Peyer's patch (tissue), 4 donors: ENCODE measurements at regions not wholly inside any gene's neighbourhood (a gene's known extent, or its start where the extent isn't known, plus 50 kb on each side); places are given as distances from the start of the nearest gene placed in this dataset.

Source experiments
- CTCF ChIP-seq, 6 experiments: fragments of 450-650 bp in 4 of 6; fragments of 200-600 bp in 2 of 6; sonication (generic) in 1 of 6; IDR thresholded peaks; one replicate each; pipeline ENCODE4 v1.5.1; 2017 to 2019; ENCODE audit warnings: antibody characterized with exemption in 6 of 6, mild to moderate bottlenecking in 3 of 6, moderate library complexity in 1 of 6
- POLR2A ChIP-seq, 2 donors: fragments of 450-650 bp; IDR thresholded peaks; one replicate each; pipeline ENCODE4 v1.5.1; 2017; ENCODE audit warnings: antibody characterized with exemption in 2 of 2, mild to moderate bottlenecking in 2 of 2, moderate library complexity in 2 of 2

DNA sequence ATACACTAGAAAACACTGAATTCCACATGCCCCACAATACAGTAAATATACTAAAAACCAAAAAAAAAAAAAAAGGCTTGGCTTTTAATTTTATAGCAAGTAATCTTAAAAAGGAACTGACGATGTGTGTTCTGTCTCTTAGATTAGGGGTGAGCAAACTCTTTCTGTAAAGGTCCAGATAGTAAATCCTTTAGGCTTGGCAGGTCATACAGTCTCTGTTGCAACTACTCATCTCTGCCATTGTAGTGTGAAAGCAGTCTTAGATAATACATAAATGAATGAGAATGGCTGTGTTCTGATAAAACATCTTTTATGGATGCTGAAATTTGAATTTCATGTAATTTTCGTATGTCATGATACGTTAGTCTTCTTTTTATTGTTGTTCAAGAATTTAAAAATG is 150.2 kb downstream of the SLC30A10 start:
- TF ChIP-seq CTCF (IDR thresholded peaks at IDR 0.05): no peak
- no peak for TF ChIP-seq POLR2A (IDR thresholded peaks at IDR 0.05)
